H9 (cell line): ENCODE measurements at regions not wholly inside any gene's neighbourhood (a gene's known extent, or its start where the extent isn't known, plus 50 kb on each side); places are given as distances from the start of the nearest gene placed in this dataset.
A peak's percentile ranks its signal among the peaks of the same experiment; 100 is the strongest.

Experiments used
- DNase-seq: peaks from one replicate; pipeline ENCODE4 v3.0.0-alpha.2; 2017
- H2AFZ ChIP-seq: one replicate; pipeline ENCODE4 v1.6.1; 2013; ENCODE audit warnings: mild to moderate bottlenecking, low read length, control low read depth, moderate library complexity
- H2AK5ac ChIP-seq: 2 replicates; pipeline ENCODE4 v1.6.1; 2013; ENCODE audit warnings: low read length, control low read depth, mixed read lengths; ENCODE audit not compliant: insufficient read length
- H2BK120ac ChIP-seq: one replicate; pipeline ENCODE4 v1.6.1; 2013; ENCODE audit warnings: low read depth, mild to moderate bottlenecking, low read length, control low read depth, inconsistent platforms; ENCODE audit not compliant: poor library complexity, severe bottlenecking
- H2BK12ac ChIP-seq: 2 replicates; pipeline ENCODE4 v1.6.1; 2013; ENCODE audit warnings: low read length, control low read depth, mixed read lengths, low read depth; ENCODE audit not compliant: insufficient read length
- H2BK15ac ChIP-seq: 2 replicates; pipeline ENCODE4 v1.6.1; 2013; ENCODE audit warnings: low read depth, low read length, control low read depth
- H2BK20ac ChIP-seq: one replicate; pipeline ENCODE4 v1.6.1; 2013; ENCODE audit warnings: low read depth, mild to moderate bottlenecking, low read length, control low read depth, inconsistent platforms; ENCODE audit not compliant: poor library complexity, severe bottlenecking
- H2BK5ac ChIP-seq: 2 replicates; pipeline ENCODE4 v1.6.1; 2013; ENCODE audit warnings: low read length, control low read depth, mixed read lengths; ENCODE audit not compliant: insufficient read length
- H3K14ac ChIP-seq: 2 replicates; pipeline ENCODE4 v1.6.1; 2013; ENCODE audit warnings: low read length, control low read depth; ENCODE audit not compliant: insufficient read depth
- H3K18ac ChIP-seq: 2 replicates; pipeline ENCODE4 v1.6.1; 2013; ENCODE audit warnings: low read depth, mild to moderate bottlenecking, mixed read lengths, low read length, control low read depth; ENCODE audit not compliant: insufficient read length
- H3K23ac ChIP-seq: 2 replicates; pipeline ENCODE4 v1.6.1; 2013; ENCODE audit warnings: low read length, control low read depth, mixed read lengths, low read depth; ENCODE audit not compliant: insufficient read length
- H3K23me2 ChIP-seq: 2 replicates; pipeline ENCODE4 v1.6.1; 2013; ENCODE audit warnings: low read depth, mild to moderate bottlenecking, mixed read lengths, low read length, control low read depth; ENCODE audit not compliant: insufficient read length, poor library complexity, severe bottlenecking
- H3K27ac ChIP-seq: 2 replicates; pipeline ENCODE4 v1.5.1; 2013; ENCODE audit warnings: low read length, control low read depth, mixed read lengths, low read depth; ENCODE audit not compliant: insufficient read length
- H3K27me3 ChIP-seq: 2 replicates; pipeline ENCODE4 v1.6.1; 2013; ENCODE audit warnings: low read length, control low read depth, inconsistent platforms; ENCODE audit not compliant: insufficient read depth
- H3K4ac ChIP-seq: 2 replicates; pipeline ENCODE4 v1.6.1; 2013; ENCODE audit warnings: low read depth, mild to moderate bottlenecking, control low read depth, inconsistent platforms, low read length, moderate library complexity
- H3K4me1 ChIP-seq: 2 replicates; pipeline ENCODE4 v1.6.1; 2013; ENCODE audit warnings: low read length, control low read depth, inconsistent platforms; ENCODE audit not compliant: insufficient read depth
- H3K4me2 ChIP-seq: 2 replicates; pipeline ENCODE4 v1.6.1; 2013; ENCODE audit warnings: low read length, control low read depth, mixed read lengths; ENCODE audit not compliant: insufficient read length, insufficient read depth
- H3K56ac ChIP-seq: 2 replicates; pipeline ENCODE4 v1.6.1; 2013; ENCODE audit warnings: low read depth, mild to moderate bottlenecking, mixed read lengths, low read length, control low read depth; ENCODE audit not compliant: insufficient read length
- H3K79me1 ChIP-seq: 2 replicates; pipeline ENCODE4 v1.6.1; 2013; ENCODE audit warnings: low read depth, mild to moderate bottlenecking, moderate library complexity, low read length, control low read depth, inconsistent platforms; ENCODE audit not compliant: insufficient read depth, poor library complexity, severe bottlenecking
- H3K79me2 ChIP-seq: 2 replicates; pipeline ENCODE4 v1.6.1; 2013; ENCODE audit warnings: low read length, control low read depth, inconsistent platforms; ENCODE audit not compliant: insufficient read depth
- H3K9ac ChIP-seq: 2 replicates; pipeline ENCODE4 v1.6.1; 2013; ENCODE audit warnings: low read length, control low read depth, mixed read lengths; ENCODE audit not compliant: insufficient read length; ENCODE audit errors: extremely low read depth
- H3K9me3 ChIP-seq: one replicate; pipeline ENCODE4 v1.6.1; 2013; ENCODE audit warnings: low read depth, low read length, inconsistent platforms; ENCODE audit not compliant: control insufficient read depth
- H3T11ph ChIP-seq: one replicate; pipeline ENCODE4 v1.6.1; 2013; ENCODE audit warnings: mild to moderate bottlenecking, low read length, control low read depth, inconsistent platforms
- H4K20me1 ChIP-seq: one replicate; pipeline ENCODE4 v1.6.1; 2013; ENCODE audit not compliant: control insufficient read depth, insufficient read length, insufficient read depth
- H4K5ac ChIP-seq: 2 replicates; pipeline ENCODE4 v1.6.1; 2013; ENCODE audit warnings: low read depth, mild to moderate bottlenecking, mixed read lengths, low read length, control low read depth; ENCODE audit not compliant: insufficient read length
- H4K8ac ChIP-seq: replicated peaks from 2 replicates; pipeline ENCODE4 v1.6.1; 2013; ENCODE audit warnings: low read length, control low read depth, mixed read lengths, low read depth; ENCODE audit not compliant: insufficient read length
- H4K91ac ChIP-seq: 2 replicates; pipeline ENCODE4 v1.6.1; 2013; ENCODE audit warnings: low read depth, mild to moderate bottlenecking, moderate library complexity, mixed read lengths, low read length, control low read depth; ENCODE audit not compliant: insufficient read length
- H3K27ac Mint-ChIP-seq, 3 experiments: 2 replicates in 2 of 3; 3 replicates in 1 of 3; pipeline ENCODE4 v1.8.0; 2020 to 2021; ENCODE audit warnings: mixed read lengths in 3 of 3, mild to moderate bottlenecking in 1 of 3, moderate library complexity in 1 of 3
- H3K27me3 Mint-ChIP-seq: 2 replicates; pipeline ENCODE4 v1.8.0; 2021; ENCODE audit warnings: low read depth, mild to moderate bottlenecking, moderate library complexity, mixed read lengths
- H3K36me3 Mint-ChIP-seq, 3 experiments: 2 replicates in 2 of 3; 3 replicates in 1 of 3; pipeline ENCODE4 v1.8.0; 2020 to 2021; ENCODE audit warnings: low read depth in 3 of 3, mixed read lengths in 3 of 3; ENCODE audit not compliant: insufficient read depth in 1 of 3
- H3K4me1 Mint-ChIP-seq, 2 experiments: 2 replicates each; pipeline ENCODE4 v1.8.0; 2020; ENCODE audit warnings: mixed read lengths in 2 of 2
- H3K4me3 Mint-ChIP-seq, 2 experiments: 2 replicates in 1 of 2; 3 replicates in 1 of 2; pipeline ENCODE4 v1.8.0; 2020 to 2021; ENCODE audit warnings: mild to moderate bottlenecking in 2 of 2, mixed read lengths in 2 of 2, moderate library complexity in 1 of 2
- H3K9me3 Mint-ChIP-seq, 2 experiments: 2 replicates in 1 of 2; 3 replicates in 1 of 2; pipeline ENCODE4 v1.8.0; 2020; ENCODE audit warnings: mild to moderate bottlenecking in 2 of 2, mixed read lengths in 2 of 2, moderate library complexity in 1 of 2
- CTCF ChIP-seq: fragments of 200-600 bp; sonication (generic); conservative IDR thresholded peaks from 3 replicates; pipeline ENCODE4 v1.8.0; 2021; ENCODE audit warnings: antibody characterized with exemption, mild to moderate bottlenecking
- WGBS: extraction: QIAGEN DNeasy Blood & Tissue Kit; methylation state at CpG from one replicate; pipeline ENCODE4 v1.1.7; 2013; ENCODE audit warnings: missing lambda C conversion rate, low lambda C conversion rate, mixed read lengths; ENCODE audit not compliant: insufficient read length; ENCODE audit errors: extremely low coverage; 5-methylcytosine and 5-hydroxymethylcytosine counted together

GRCh38 chr15:38894243-38894948 is 329.8 kb upstream of the RASGRP1 start:
- no peak overlapping the region for H3K27ac ChIP-seq
- H3K4ac ChIP-seq: no peak overlapping the region
- no peak overlapping the region for H3T11ph ChIP-seq
- no peak overlapping the region for H3K4me2 ChIP-seq
- no peak overlapping the region for H2AK5ac ChIP-seq
- no peak overlapping the region for H2BK15ac ChIP-seq
- Mint-ChIP-seq H3K4me3 (no peak overlapping the region), H3K9me3 (peaks cover 3 to 14% of the 10 kb centered on the region in 2 experiments; a peak in 4 of 5 replicates), H3K36me3 (peaks cover 0 to 6% (median 0%) of the 10 kb centered on the region in 3 experiments; a peak in 2 of 7 replicates), H3K27me3 (peaks cover 1% of the 10 kb centered on the region), H3K27ac (peak overlapping the region in 1 of 3 experiments; percentile 20; a peak in 1 of 7 replicates), H3K4me1 (peaks cover 2% of the 10 kb centered on the region in 2 experiments; a peak in 1 of 4 replicates)
- H4K5ac ChIP-seq: no peak overlapping the region
- H3K23me2 ChIP-seq: no peaks in the 10 kb centered on the region
- no peak overlapping the region for H3K23ac ChIP-seq
- H3K79me2 ChIP-seq: no peaks in the 10 kb centered on the region
- no peak overlapping the region for H2BK5ac ChIP-seq
- H2AFZ ChIP-seq: no peak overlapping the region
- H4K20me1 ChIP-seq: no peaks in the 10 kb centered on the region
- H3K27me3 ChIP-seq: no peaks in the 10 kb centered on the region
- no peak overlapping the region for H3K18ac ChIP-seq
- TF ChIP-seq CTCF: no peak
- no peak for DNase-seq
- WGBS: no CpG with 5 or more reads among the region's 2 CpGs
- no peak overlapping the region for H3K14ac ChIP-seq
- no peak overlapping the region for H2BK120ac ChIP-seq
- no peaks in the 10 kb centered on the region for H3K9me3 ChIP-seq
- H3K9ac ChIP-seq: no peak overlapping the region
- H2BK12ac ChIP-seq: no peak overlapping the region
- H4K91ac ChIP-seq: no peak overlapping the region
- H3K56ac ChIP-seq: no peak overlapping the region
- no peak overlapping the region for H4K8ac ChIP-seq
- no peaks in the 10 kb centered on the region for H3K4me1 ChIP-seq
- no peak overlapping the region for H2BK20ac ChIP-seq
- H3K79me1 ChIP-seq: no peaks in the 10 kb centered on the region
